PC-3 (cell line): ENCODE measurements at regions not wholly inside any gene's neighbourhood (a gene's known extent, or its start where the extent isn't known, plus 50 kb on each side); places are given as distances from the start of the nearest gene placed in this dataset.

ENCODE experiments used
- EZH2 ChIP-seq: fragments of 300-600 bp; sonication (generic); IDR thresholded peaks from one replicate; pipeline ENCODE4 v1.6.1; 2017; ENCODE audit warnings: antibody characterized with exemption, mild to moderate bottlenecking, low read length; ENCODE audit not compliant: unreplicated experiment
- TF ChIP-seq, protein P1 (sequence below): fragments of 300-600 bp; sonication (generic); conservative IDR thresholded peaks from 2 replicates; pipeline ENCODE4 v1.5.1; 2017; ENCODE audit warnings: antibody characterized with exemption, low read depth, mild to moderate bottlenecking, low read length

DNA sequence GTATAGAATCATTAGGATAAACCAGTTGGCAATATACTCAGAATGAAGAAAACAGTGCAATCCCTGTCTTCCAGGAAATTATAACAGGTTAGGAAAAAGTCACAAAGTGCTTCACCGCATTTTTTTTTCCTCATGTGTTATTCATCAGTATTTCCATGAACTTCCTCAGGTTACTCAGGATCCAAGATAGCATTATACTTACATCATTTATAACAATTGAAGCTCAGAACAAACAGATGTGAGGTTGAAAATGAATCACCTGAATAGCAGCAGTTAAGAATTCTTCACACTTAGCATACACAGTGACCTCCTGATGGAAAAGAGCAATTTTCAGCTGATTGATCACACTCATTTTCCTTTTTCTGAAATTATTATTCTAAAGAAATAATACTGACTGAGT lies 1040.7 kb upstream of the B3GALT2 start:
- TF ChIP-seq, protein P1, sequence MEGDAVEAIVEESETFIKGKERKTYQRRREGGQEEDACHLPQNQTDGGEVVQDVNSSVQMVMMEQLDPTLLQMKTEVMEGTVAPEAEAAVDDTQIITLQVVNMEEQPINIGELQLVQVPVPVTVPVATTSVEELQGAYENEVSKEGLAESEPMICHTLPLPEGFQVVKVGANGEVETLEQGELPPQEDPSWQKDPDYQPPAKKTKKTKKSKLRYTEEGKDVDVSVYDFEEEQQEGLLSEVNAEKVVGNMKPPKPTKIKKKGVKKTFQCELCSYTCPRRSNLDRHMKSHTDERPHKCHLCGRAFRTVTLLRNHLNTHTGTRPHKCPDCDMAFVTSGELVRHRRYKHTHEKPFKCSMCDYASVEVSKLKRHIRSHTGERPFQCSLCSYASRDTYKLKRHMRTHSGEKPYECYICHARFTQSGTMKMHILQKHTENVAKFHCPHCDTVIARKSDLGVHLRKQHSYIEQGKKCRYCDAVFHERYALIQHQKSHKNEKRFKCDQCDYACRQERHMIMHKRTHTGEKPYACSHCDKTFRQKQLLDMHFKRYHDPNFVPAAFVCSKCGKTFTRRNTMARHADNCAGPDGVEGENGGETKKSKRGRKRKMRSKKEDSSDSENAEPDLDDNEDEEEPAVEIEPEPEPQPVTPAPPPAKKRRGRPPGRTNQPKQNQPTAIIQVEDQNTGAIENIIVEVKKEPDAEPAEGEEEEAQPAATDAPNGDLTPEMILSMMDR: no peak
- no peak for TF ChIP-seq EZH2
